ENCODE measurements at regions not wholly inside any gene's neighbourhood (a gene's known extent, or its start where the extent isn't known, plus 50 kb on each side); places are given as distances from the start of the nearest gene placed in this dataset.

DNA sequence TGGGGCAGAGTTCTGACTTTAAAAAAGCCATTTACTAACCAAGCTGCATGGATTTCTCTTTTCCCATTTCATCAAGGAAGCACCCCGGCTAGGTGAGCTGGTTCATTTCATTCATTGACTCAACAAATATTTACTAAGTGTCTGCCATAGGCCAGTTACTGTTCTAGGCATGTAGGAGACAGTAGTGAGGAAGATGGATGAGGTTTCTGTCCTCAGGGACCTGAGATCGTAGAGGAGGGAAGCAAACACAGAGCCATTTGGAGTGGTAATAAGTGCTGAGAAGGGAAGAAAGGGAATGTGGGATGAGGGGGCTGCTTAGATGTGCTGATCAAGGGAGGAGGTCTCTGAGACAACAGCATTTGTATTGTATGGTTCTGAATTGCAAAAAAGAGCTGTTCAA is 120.4 kb downstream of the C9orf152 start:
- H3K4me3 Mint-ChIP-seq, result no peak overlapping the region
- H3K27ac Mint-ChIP-seq, result no peak overlapping the region
- no peaks in the 10 kb centered on the region for H3K27me3 Mint-ChIP-seq (ENCODE audit: low read depth)
- TF ChIP-seq, protein P1, sequence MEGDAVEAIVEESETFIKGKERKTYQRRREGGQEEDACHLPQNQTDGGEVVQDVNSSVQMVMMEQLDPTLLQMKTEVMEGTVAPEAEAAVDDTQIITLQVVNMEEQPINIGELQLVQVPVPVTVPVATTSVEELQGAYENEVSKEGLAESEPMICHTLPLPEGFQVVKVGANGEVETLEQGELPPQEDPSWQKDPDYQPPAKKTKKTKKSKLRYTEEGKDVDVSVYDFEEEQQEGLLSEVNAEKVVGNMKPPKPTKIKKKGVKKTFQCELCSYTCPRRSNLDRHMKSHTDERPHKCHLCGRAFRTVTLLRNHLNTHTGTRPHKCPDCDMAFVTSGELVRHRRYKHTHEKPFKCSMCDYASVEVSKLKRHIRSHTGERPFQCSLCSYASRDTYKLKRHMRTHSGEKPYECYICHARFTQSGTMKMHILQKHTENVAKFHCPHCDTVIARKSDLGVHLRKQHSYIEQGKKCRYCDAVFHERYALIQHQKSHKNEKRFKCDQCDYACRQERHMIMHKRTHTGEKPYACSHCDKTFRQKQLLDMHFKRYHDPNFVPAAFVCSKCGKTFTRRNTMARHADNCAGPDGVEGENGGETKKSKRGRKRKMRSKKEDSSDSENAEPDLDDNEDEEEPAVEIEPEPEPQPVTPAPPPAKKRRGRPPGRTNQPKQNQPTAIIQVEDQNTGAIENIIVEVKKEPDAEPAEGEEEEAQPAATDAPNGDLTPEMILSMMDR (IDR thresholded peaks at IDR 0.05; ENCODE audit: unreplicated experiment in 3 of 3), result no peak
- no peaks in the 10 kb centered on the region for H3K9me3 Mint-ChIP-seq
- peaks cover 16% of the 10 kb centered on the region for H3K4me1 Mint-ChIP-seq
- H3K36me3 Mint-ChIP-seq (ENCODE audit: low read depth), result peaks cover 4% of the 10 kb centered on the region

DNA sequence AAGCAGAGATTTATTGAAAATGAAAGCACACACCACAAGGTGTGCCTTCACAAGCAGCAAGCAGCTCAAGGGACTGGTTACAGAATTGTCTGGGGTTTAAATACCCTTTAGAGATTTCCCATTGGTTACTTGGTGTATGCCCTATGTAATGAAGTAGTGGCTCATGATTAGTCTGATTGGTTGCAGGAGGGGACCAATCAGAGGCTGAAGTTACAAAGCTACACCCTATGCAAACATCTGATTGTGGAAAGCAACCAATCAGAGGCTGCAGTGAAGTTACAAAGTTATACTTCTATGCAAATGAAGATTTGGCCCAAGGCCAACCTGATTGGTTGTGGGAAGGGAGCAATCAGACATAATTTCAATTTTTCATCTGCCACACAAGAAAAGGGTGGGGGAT is 119.9 kb downstream of the C9orf152 start:
- H3K9me3 Mint-ChIP-seq, result no peaks in the 10 kb centered on the region
- H3K27me3 Mint-ChIP-seq (ENCODE audit: low read depth), result no peaks in the 10 kb centered on the region
- peaks cover 4% of the 10 kb centered on the region for H3K36me3 Mint-ChIP-seq (ENCODE audit: low read depth)
- TF ChIP-seq, protein P1 (IDR thresholded peaks at IDR 0.05; ENCODE audit: unreplicated experiment in 3 of 3), result no peak
- no peak overlapping the region for H3K27ac Mint-ChIP-seq
- no peak overlapping the region for H3K4me3 Mint-ChIP-seq
- peaks cover 16% of the 10 kb centered on the region for H3K4me1 Mint-ChIP-seq

DNA sequence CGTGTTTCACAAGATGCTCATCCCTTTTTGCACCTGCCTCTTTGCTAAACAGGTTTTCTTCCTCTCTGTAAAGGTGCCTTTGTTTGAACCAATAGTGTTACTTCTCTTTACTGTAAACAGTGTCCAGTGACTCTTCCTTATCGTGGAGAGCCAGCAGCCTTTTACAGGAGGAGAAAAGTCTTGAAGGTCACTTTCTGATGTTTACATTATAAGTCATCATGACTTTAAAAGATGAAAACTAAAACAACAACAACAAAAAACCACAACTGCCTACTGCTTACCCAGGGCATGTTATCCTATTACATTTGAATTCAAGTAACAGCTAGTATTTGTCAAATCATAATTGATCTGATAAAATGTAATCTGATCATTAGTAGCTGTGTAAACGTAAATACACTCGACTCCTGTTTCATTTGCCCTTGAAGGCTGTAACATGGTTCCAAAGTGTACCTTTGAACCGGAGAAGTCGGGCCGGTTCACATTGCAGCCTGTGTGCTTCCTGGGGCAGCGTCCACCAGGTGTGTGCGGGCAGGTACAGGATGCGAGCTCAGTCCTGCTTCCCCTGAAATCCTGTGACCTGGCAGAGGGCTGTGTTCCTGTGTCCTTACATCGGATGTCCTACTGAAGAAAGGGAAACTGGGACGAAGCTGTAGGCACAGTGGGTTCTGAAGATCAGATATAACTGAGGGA is 118.1 kb downstream of the C9orf152 start:
- Mint-ChIP-seq H3K4me3 (no peak overlapping the region), H3K27ac (no peak overlapping the region), H3K4me1 (peaks cover 27% of the 10 kb centered on the region), H3K9me3 (no peaks in the 10 kb centered on the region), H3K27me3 (ENCODE audit: low read depth) (no peaks in the 10 kb centered on the region), H3K36me3 (ENCODE audit: low read depth) (peaks cover 4% of the 10 kb centered on the region)
- TF ChIP-seq, protein P1 (IDR thresholded peaks at IDR 0.05; ENCODE audit: unreplicated experiment in 3 of 3), result no peak

DNA sequence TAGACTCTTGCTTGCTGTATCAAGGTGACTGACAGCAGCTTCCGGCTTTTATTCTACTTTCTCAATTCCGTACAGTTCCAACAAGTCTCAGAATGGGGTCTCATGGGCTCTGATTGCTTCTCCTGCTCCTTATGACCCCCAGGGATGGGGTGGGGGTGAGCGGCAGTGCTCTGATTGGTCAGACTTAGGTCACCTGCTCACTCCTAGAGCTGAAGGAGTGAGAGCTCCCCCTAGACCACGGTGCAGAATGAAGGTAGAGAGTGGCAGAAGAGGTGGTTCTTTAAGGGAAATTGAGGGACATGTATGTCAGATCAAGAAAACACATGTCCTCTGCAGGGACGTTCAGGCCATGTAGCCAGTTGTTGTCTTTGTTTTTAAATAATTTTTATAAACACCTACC is 115.2 kb downstream of the C9orf152 start:
- TF ChIP-seq, protein P1 (IDR thresholded peaks at IDR 0.05; ENCODE audit: unreplicated experiment in 3 of 3), result no peak
- no peaks in the 10 kb centered on the region for H3K36me3 Mint-ChIP-seq (ENCODE audit: low read depth)
- no peak overlapping the region for H3K4me3 Mint-ChIP-seq
- no peak overlapping the region for H3K27ac Mint-ChIP-seq
- H3K27me3 Mint-ChIP-seq (ENCODE audit: low read depth), result no peaks in the 10 kb centered on the region
- H3K4me1 Mint-ChIP-seq, result peaks cover 34% of the 10 kb centered on the region
- H3K9me3 Mint-ChIP-seq, result no peaks in the 10 kb centered on the region

DNA sequence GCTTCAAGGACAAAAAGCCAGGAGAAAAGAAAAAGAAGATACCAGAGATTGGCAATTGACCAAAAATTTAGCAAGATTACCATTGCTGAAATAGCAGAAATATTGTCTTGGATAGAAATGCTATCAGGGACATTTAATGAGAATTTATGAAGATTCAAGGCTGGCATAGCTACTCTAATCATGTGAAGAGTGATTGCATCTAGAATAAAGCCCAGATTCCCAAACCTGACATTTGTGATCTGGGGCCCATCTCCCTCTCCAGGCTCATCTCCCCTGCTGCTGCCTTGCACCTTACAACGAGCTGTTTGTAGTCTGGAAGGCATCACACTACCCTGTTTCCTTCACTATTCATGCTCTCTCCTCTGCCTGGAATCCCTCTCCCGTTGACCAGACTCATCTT is 114.5 kb downstream of the C9orf152 start:
- Mint-ChIP-seq H3K9me3 (no peaks in the 10 kb centered on the region), H3K27me3 (ENCODE audit: low read depth) (no peaks in the 10 kb centered on the region), H3K4me1 (peaks cover 33% of the 10 kb centered on the region), H3K27ac (no peak overlapping the region), H3K36me3 (ENCODE audit: low read depth) (no peaks in the 10 kb centered on the region), H3K4me3 (no peak overlapping the region)
- TF ChIP-seq, protein P1 (IDR thresholded peaks at IDR 0.05; ENCODE audit: unreplicated experiment in 3 of 3), result no peak

DNA sequence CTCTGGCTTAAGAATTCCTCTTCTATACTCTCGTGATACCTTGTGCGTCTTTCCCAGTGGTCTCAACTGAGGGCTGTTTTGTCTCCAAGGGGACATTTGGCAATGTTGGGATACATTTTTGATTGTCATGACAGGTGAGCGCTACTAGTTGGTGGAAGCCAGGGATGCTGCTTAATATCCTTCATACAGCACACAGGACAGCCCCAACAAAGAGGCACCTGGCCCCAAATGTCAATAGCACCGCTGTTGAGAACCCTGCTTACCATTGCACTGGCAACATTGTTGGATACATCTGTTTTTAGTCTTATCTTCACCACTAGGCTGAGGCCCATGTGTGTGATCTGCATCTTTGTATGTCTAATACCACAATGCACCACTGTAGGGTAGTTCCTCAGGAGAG is 114.1 kb downstream of the C9orf152 start:
- no peaks in the 10 kb centered on the region for H3K36me3 Mint-ChIP-seq (ENCODE audit: low read depth)
- H3K4me3 Mint-ChIP-seq, result no peak overlapping the region
- H3K27ac Mint-ChIP-seq, result no peak overlapping the region
- no peaks in the 10 kb centered on the region for H3K9me3 Mint-ChIP-seq
- peaks cover 37% of the 10 kb centered on the region for H3K4me1 Mint-ChIP-seq
- TF ChIP-seq, protein P1 (IDR thresholded peaks at IDR 0.05; ENCODE audit: unreplicated experiment in 3 of 3), result no peak
- H3K27me3 Mint-ChIP-seq (ENCODE audit: low read depth), result no peaks in the 10 kb centered on the region
